ENCODE measurements at regions not wholly inside any gene's neighbourhood (a gene's known extent, or its start where the extent isn't known, plus 50 kb on each side); places are given as distances from the start of the nearest gene placed in this dataset.
A peak's percentile ranks its signal among the peaks of the same experiment; 100 is the strongest.

DNA sequence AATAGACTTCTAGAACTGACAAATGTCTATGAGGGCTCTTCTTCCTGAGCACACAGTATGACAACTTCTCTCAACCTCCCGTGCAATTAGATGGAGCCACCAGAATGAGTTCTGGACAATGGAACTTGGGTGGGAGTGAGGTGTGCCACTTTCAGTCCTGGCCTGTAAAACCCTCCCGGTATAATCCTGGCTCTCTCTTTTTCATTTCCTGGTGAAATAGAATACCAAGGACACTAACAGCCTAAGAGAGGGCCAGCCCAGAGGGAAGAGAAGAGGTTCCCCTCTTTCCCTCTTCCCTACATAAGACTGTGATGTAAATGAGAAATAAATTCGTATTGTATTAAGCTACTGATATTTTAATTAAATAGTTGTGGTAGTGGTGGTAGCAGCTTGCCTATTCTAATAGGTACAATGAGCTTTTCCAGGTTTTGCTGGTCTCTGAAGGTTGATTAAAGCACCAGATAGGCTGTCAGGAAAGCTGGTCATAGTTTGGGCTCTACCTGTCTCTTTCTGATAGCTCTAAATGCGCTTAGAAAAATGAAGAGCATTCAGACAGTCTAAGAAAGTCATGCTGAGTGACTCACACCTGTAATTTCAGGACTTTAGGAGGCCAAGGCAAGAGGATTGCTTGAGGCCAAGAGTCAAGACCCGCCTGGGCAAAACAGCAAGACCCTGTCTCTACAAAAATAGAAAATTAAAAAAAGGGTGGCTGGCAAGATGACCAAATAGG is 108.6 kb upstream of the ZNF644 start:
- in situ Hi-C loops (cut with MboI; ENCODE audit: low pct_ligation_motif_present in 1 of 4, low pct_unique_long_range_greater_than_20kb in 1 of 4, low sequenced_read_pairs in 3 of 4): loop anchor here in 1 of 4 donors (25.0 kb wide), 1 partner anchor 543 kb away; no protein-coding TSS in a partner anchor
- WGBS, 2 donors (ENCODE audit: low coverage in 1 of 2): 73 to 92% methylated on average over 4 to 5 of the region's 5 CpGs

DNA sequence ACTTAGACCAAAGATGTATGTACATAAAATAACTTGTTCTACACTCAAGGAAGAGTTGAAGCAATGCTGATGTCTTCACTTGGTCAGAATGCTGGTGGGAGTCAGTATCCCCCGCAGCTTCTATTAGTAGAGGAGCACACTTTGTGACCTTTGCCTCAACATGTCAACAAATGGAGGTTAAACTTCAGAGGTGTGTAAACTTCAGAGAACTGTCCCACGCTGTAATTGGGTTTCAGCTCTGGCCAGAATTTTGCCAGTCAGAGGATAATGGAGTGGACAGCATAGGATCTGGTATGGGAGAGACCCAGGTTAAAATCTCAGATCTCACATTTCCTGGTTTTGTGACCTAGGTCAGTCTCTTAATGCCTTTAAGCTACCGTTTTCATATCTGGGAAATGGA is 107.6 kb upstream of the ZNF644 start:
- Histone ChIP-seq H3K27me3 (no peaks in the 10 kb centered on the region), H3K4me1 (peaks cover 0 to 36% (median 7%) of the 10 kb centered on the region in 4 donors), H3K4me3 (no peak overlapping the region), H3K36me3 (no peaks in the 10 kb centered on the region), H3K27ac (no peak overlapping the region), H3K9me3 (no peaks in the 10 kb centered on the region)
- in situ Hi-C loops (cut with MboI; ENCODE audit: low pct_ligation_motif_present in 1 of 4, low pct_unique_long_range_greater_than_20kb in 1 of 4, low sequenced_read_pairs in 3 of 4): loop anchor here in 1 of 4 donors (25.0 kb wide), 1 partner anchor 542 kb away; no protein-coding TSS in a partner anchor
- TF ChIP-seq EP300 (IDR thresholded peaks at IDR 0.05; ENCODE audit: low read depth): no peak
- TF ChIP-seq, protein P1, sequence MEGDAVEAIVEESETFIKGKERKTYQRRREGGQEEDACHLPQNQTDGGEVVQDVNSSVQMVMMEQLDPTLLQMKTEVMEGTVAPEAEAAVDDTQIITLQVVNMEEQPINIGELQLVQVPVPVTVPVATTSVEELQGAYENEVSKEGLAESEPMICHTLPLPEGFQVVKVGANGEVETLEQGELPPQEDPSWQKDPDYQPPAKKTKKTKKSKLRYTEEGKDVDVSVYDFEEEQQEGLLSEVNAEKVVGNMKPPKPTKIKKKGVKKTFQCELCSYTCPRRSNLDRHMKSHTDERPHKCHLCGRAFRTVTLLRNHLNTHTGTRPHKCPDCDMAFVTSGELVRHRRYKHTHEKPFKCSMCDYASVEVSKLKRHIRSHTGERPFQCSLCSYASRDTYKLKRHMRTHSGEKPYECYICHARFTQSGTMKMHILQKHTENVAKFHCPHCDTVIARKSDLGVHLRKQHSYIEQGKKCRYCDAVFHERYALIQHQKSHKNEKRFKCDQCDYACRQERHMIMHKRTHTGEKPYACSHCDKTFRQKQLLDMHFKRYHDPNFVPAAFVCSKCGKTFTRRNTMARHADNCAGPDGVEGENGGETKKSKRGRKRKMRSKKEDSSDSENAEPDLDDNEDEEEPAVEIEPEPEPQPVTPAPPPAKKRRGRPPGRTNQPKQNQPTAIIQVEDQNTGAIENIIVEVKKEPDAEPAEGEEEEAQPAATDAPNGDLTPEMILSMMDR (IDR thresholded peaks at IDR 0.05): no peak
- no peak for TF ChIP-seq POLR2AphosphoS5 (IDR thresholded peaks at IDR 0.05)
- TF ChIP-seq POLR2A (IDR thresholded peaks at IDR 0.05): no peak
- 75 to 86% methylated on average over 1 to 3 of the region's 3 CpGs for WGBS, 2 donors (ENCODE audit: low coverage in 1 of 2)
- no peak for DNase-seq
- intact Hi-C loops (cut with DNase I; ENCODE audit: low total_unique reads): no loop called here

More for the DNA sequence above, 108.6 kb upstream of the ZNF644 start:
- Histone ChIP-seq H3K36me3 (no peaks in the 10 kb centered on the region), H3K4me3 (no peak overlapping the region), H3K27ac (peak overlapping the region in 1 of 4 donors; percentile 1), H3K4me1 (peaks cover 0 to 37% (median 7%) of the 10 kb centered on the region in 4 donors), H3K9me3 (no peaks in the 10 kb centered on the region), H3K27me3 (no peaks in the 10 kb centered on the region)
- TF ChIP-seq EP300 (IDR thresholded peaks at IDR 0.05; ENCODE audit: low read depth): no peak
- TF ChIP-seq POLR2A (IDR thresholded peaks at IDR 0.05): no peak
- no peak for TF ChIP-seq POLR2AphosphoS5 (IDR thresholded peaks at IDR 0.05)
- TF ChIP-seq, protein P1 (IDR thresholded peaks at IDR 0.05): no peak
- intact Hi-C loops (cut with DNase I; ENCODE audit: low total_unique reads): no loop called here
- DNase-seq: no peak

DNA sequence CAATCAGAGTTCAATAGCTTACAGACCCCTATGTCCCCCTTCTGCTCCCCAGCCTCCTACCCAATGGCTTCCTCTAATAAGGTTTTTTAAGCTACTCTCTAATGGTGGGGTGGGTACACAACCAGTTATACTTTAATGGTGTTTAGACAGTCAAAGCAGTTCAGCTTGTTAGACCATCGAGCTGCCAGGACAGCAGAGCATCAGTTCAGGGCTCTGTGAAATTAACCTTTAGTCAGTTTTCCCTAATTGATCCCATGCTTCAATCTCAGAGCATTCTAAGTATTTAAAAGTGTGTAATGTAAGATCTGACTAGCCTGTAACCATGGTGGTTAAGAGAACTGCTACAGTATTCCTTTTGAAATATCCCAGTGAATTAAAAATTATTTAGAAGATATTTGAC is 107.2 kb upstream of the ZNF644 start:
- Histone ChIP-seq H3K4me1 (peaks cover 0 to 32% (median 6%) of the 10 kb centered on the region in 4 donors), H3K9me3 (no peaks in the 10 kb centered on the region), H3K27ac (no peak overlapping the region), H3K4me3 (no peak overlapping the region), H3K27me3 (no peaks in the 10 kb centered on the region), H3K36me3 (no peaks in the 10 kb centered on the region)
- intact Hi-C loops (cut with DNase I; ENCODE audit: low total_unique reads): no loop called here
- DNase-seq: no peak
- TF ChIP-seq EP300 (IDR thresholded peaks at IDR 0.05; ENCODE audit: low read depth) (no peak), POLR2A (IDR thresholded peaks at IDR 0.05) (no peak), POLR2AphosphoS5 (IDR thresholded peaks at IDR 0.05) (no peak)
- TF ChIP-seq, protein P1 (IDR thresholded peaks at IDR 0.05): no peak
- in situ Hi-C loops (cut with MboI; ENCODE audit: low pct_ligation_motif_present in 1 of 4, low pct_unique_long_range_greater_than_20kb in 1 of 4, low sequenced_read_pairs in 3 of 4): loop anchor here in 1 of 4 donors (25.0 kb wide), 1 partner anchor 542 kb away; no protein-coding TSS in a partner anchor
- 25% methylated on average over 1 of the region's 1 CpG; no CpG with 5 or more reads in 1 of the 2 donors for WGBS, 2 donors (ENCODE audit: low coverage in 1 of 2)

DNA sequence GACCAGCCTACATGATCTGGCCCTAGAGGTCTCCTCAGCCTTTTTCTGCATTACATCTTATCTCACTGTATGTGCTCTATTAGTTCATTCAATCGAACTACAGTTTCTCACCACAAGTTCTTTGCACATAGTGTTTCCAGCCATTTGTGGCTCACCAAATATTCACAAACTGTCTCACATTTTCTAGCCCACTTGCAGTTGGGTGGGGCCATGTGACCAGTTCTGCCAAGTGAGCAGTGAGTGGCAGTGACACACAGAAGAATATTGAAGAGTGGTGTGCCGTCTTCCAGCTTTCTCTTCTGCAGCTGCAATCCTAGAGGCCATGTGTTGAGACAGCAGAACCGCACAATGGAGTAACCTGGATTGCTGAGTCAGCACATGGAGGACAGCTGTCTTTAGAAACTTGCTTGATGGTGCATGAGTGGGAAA is 103.2 kb upstream of the ZNF644 start:
- no peaks in the 10 kb centered on the region for H3K36me3 ChIP-seq
- DNase-seq: no peak
- no peaks in the 10 kb centered on the region for H3K9me3 ChIP-seq
- no peak overlapping the region for H3K27ac ChIP-seq
- WGBS, 2 donors (ENCODE audit: low coverage in 1 of 2): 47 to 100% methylated on average over 1 to 3 of the region's 3 CpGs
- H3K4me3 ChIP-seq: no peak overlapping the region
- H3K4me1 ChIP-seq: peaks cover 0 to 19% (median 7%) of the 10 kb centered on the region in 4 donors
- in situ Hi-C loops (cut with MboI; ENCODE audit: low pct_ligation_motif_present in 1 of 4, low pct_unique_long_range_greater_than_20kb in 1 of 4, low sequenced_read_pairs in 3 of 4) (loop anchor here in 1 of 4 donors (25.0 kb wide), 1 partner anchor 538 kb away; no protein-coding TSS in a partner anchor), intact Hi-C loops (cut with DNase I; ENCODE audit: low total_unique reads) (no loop called here)
- H3K27me3 ChIP-seq: no peaks in the 10 kb centered on the region
- no peak for TF ChIP-seq POLR2A (IDR thresholded peaks at IDR 0.05)
- TF ChIP-seq POLR2AphosphoS5 (IDR thresholded peaks at IDR 0.05): no peak
- no peak for TF ChIP-seq EP300 (IDR thresholded peaks at IDR 0.05; ENCODE audit: low read depth)
- TF ChIP-seq, protein P1 (IDR thresholded peaks at IDR 0.05): no peak
